Endodermal cell (in vitro differentiated cells): ENCODE measurements at regions not wholly inside any gene's neighbourhood (a gene's known extent, or its start where the extent isn't known, plus 50 kb on each side); places are given as distances from the start of the nearest gene placed in this dataset.

ENCODE experiments used
- DNase-seq: peaks from one replicate; pipeline ENCODE4 v3.0.0-alpha.2; 2017
- H3K27ac ChIP-seq: 2 replicates; pipeline ENCODE4 v1.5.1; 2013; ENCODE audit warnings: mild to moderate bottlenecking, low read depth, low read length, moderate library complexity
- H3K27me3 ChIP-seq: 2 replicates; pipeline ENCODE4 v1.6.1; 2013; ENCODE audit warnings: mild to moderate bottlenecking, low read length, moderate library complexity; ENCODE audit not compliant: insufficient read depth, control insufficient read depth, poor library complexity, severe bottlenecking
- H3K36me3 ChIP-seq: 2 replicates; pipeline ENCODE4 v1.7.0; 2013; ENCODE audit warnings: mild to moderate bottlenecking, low read length, moderate library complexity; ENCODE audit not compliant: control insufficient read depth, insufficient read depth
- H3K4me1 ChIP-seq: one replicate; pipeline ENCODE4 v1.7.0; 2013; ENCODE audit warnings: low read length; ENCODE audit not compliant: control insufficient read depth, insufficient read depth
- H3K4me3 ChIP-seq: 2 replicates; pipeline ENCODE4 v1.5.1; 2013; ENCODE audit warnings: mild to moderate bottlenecking, low read length, moderate library complexity
- H3K9ac ChIP-seq: 2 replicates; pipeline ENCODE4 v1.6.1; 2013; ENCODE audit warnings: mild to moderate bottlenecking, low read length, moderate library complexity; ENCODE audit not compliant: poor library complexity, severe bottlenecking; ENCODE audit errors: extremely low read depth
- H3K9me3 ChIP-seq: 2 replicates; pipeline ENCODE4 v1.6.1; 2013; ENCODE audit warnings: mild to moderate bottlenecking, low read length, moderate library complexity; ENCODE audit not compliant: control insufficient read depth
- H3K27ac Mint-ChIP-seq: 2 replicates; pipeline ENCODE4 v1.8.0; 2020; ENCODE audit warnings: mixed read lengths
- H3K27me3 Mint-ChIP-seq: 2 replicates; pipeline ENCODE4 v1.8.0; 2021; ENCODE audit warnings: mild to moderate bottlenecking, mixed read lengths; ENCODE audit not compliant: insufficient read depth
- H3K36me3 Mint-ChIP-seq: 2 replicates; pipeline ENCODE4 v1.8.0; 2020; ENCODE audit warnings: low read depth, mixed read lengths
- H3K4me1 Mint-ChIP-seq: 2 replicates; pipeline ENCODE4 v1.8.0; 2020; ENCODE audit warnings: mixed read lengths
- H3K4me3 Mint-ChIP-seq: 2 replicates; pipeline ENCODE4 v1.8.0; 2020; ENCODE audit warnings: mild to moderate bottlenecking, moderate library complexity, mixed read lengths
- H3K9me3 Mint-ChIP-seq: 2 replicates; pipeline ENCODE4 v1.8.0; 2020; ENCODE audit warnings: mild to moderate bottlenecking, mixed read lengths
- CTCF ChIP-seq: fragments of 200-600 bp; sonication (generic); conservative IDR thresholded peaks from 2 replicates; pipeline ENCODE4 v1.5.0; 2021; ENCODE audit warnings: antibody characterized with exemption, mild to moderate bottlenecking
- WGBS, 2 experiments: methylation state at CpG; one replicate each; pipeline versions ENCODE4 v1.1.5 to v1.1.7; 2013; ENCODE audit warnings: missing lambda C conversion rate in 2 of 2, mixed read lengths in 1 of 2; ENCODE audit not compliant: insufficient coverage in 1 of 2, insufficient read length in 1 of 2; 5-methylcytosine and 5-hydroxymethylcytosine counted together

GRCh38 chr15:38699633-38700230, 135.1 kb upstream of the RASGRP1 start:
- no peak overlapping the region for H3K9ac ChIP-seq
- no peak overlapping the region for H3K27ac ChIP-seq
- Mint-ChIP-seq H3K4me3 (no peak overlapping the region), H3K4me1 (peaks cover 18% of the 10 kb centered on the region), H3K9me3 (peaks cover 5% of the 10 kb centered on the region), H3K27me3 (peaks cover 97% of the 10 kb centered on the region), H3K36me3 (peaks cover 1% of the 10 kb centered on the region), H3K27ac (no peak overlapping the region)
- H3K4me1 ChIP-seq: peaks cover 4% of the 10 kb centered on the region
- peak; percentile 95 for TF ChIP-seq CTCF
- WGBS, 2 experiments: 79% methylated on average over 2 of the region's 2 CpGs; no CpG with 5 or more reads in 1 of the 2 experiments
- DNase-seq: peak; percentile 87
- peaks cover 93% of the 10 kb centered on the region for H3K27me3 ChIP-seq
- H3K4me3 ChIP-seq: no peak overlapping the region
- no peaks in the 10 kb centered on the region for H3K36me3 ChIP-seq
- H3K9me3 ChIP-seq: peaks cover 16% of the 10 kb centered on the region

- 100% methylated on average over 3 of the region's 5 CpGs; no CpG with 5 or more reads in 1 of the 2 experiments for WGBS, 2 experiments
- Mint-ChIP-seq H3K9me3 (peaks cover 5% of the 10 kb centered on the region), H3K27me3 (peaks cover 97% of the 10 kb centered on the region), H3K36me3 (peaks cover 1% of the 10 kb centered on the region), H3K27ac (no peak overlapping the region), H3K4me3 (no peak overlapping the region), H3K4me1 (peaks cover 22% of the 10 kb centered on the region)
- Histone ChIP-seq H3K4me3 (no peak overlapping the region), H3K4me1 (peaks cover 4% of the 10 kb centered on the region), H3K9ac (no peak overlapping the region), H3K27me3 (peaks cover 93% of the 10 kb centered on the region), H3K36me3 (no peaks in the 10 kb centered on the region), H3K9me3 (peaks cover 16% of the 10 kb centered on the region), H3K27ac (no peak overlapping the region)
- no peak for TF ChIP-seq CTCF
- DNase-seq: no peak
Observed at GRCh38 chr15:38701149-38701548, 136.5 kb upstream of the RASGRP1 start.

GRCh38 chr15:38702178-38702912, 137.7 kb upstream of the RASGRP1 start:
- Mint-ChIP-seq H3K27me3 (peaks cover 94% of the 10 kb centered on the region), H3K36me3 (peaks cover 1% of the 10 kb centered on the region), H3K27ac (no peak overlapping the region), H3K4me3 (no peak overlapping the region), H3K4me1 (peaks cover 18% of the 10 kb centered on the region), H3K9me3 (peaks cover 5% of the 10 kb centered on the region)
- TF ChIP-seq CTCF: no peak
- Histone ChIP-seq H3K9me3 (peaks cover 16% of the 10 kb centered on the region), H3K27me3 (peaks cover 97% of the 10 kb centered on the region), H3K9ac (no peak overlapping the region), H3K4me1 (peaks cover 4% of the 10 kb centered on the region), H3K27ac (no peak overlapping the region), H3K36me3 (no peaks in the 10 kb centered on the region), H3K4me3 (no peak overlapping the region)
- DNase-seq: no peak
- 65 to 71% methylated on average over 2 to 3 of the region's 3 CpGs for WGBS, 2 experiments
